GM13976 (cell line): ENCODE measurements at regions not wholly inside any gene's neighbourhood (a gene's known extent, or its start where the extent isn't known, plus 50 kb on each side); places are given as distances from the start of the nearest gene placed in this dataset.
A peak's percentile ranks its signal among the peaks of the same experiment; 100 is the strongest.

Experiments
- DNase-seq: peaks from one replicate; pipeline ENCODE4 v3.0.0; 2012; ENCODE audit warnings: low spot score
- CTCF ChIP-seq: IDR thresholded peaks from 2 replicates; pipeline ENCODE4 v1.5.1; 2012; ENCODE audit warnings: borderline replicate concordance, mild to moderate bottlenecking; ENCODE audit not compliant: insufficient read depth; ENCODE audit errors: extremely low read depth, missing control alignments, control extremely low read depth
- in situ Hi-C: fragments of 300-500 bp; cut with MboI; formaldehyde crosslinking; loops from one replicate; pipeline ENCODE4 v1.12.0; 2022; ENCODE audit warnings: low sequenced_read_pairs, mixed read lengths, inconsistent platforms; ENCODE audit not compliant: unreplicated experiment

DNA sequence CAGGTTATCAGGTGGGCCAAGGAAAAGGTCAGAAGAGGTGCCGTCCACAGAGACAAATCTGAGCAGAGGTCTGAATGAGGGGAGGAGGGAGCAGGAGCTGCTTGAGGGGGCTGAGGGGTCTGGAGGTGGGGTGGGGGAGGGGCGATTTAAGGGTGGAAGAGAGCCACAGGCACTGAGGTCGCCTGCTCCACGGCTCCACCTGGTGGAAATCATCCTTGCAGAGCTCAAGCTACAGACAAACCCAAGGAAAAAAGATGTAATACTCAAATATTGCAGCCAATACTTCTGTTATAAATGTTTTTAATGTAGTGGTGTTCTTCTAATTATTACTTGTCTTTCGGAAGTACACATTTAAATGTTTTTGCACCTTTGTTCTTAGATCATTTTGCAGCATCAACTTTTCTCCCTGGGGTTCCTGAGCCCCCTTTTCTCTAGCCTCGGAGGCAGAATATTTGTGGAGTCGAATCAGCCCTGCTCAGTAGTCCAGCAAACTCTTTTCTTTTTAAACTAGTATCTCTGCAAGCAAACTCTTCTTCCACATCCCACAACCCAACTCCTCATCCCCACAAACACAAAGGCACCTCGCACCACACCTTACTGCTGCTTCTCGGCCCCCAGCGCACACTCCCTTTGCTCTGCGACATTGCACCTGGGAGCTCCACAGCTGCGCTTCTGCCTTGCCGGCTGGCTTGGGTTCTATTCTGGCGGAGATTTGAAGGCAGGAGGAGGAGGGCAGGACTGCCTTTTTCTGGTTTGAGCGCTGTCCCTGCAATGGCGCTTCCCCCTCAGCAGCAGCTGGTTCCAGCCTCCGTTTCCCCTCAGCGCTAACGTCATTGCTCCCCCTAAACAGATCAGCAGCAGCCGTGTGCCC, 51.0 kb upstream of the TFAP2A start:
- peak; percentile 55 for TF ChIP-seq CTCF
- peak; percentile 50 for DNase-seq
- in situ Hi-C loops = no loop called here
